ENCODE measurements at regions not wholly inside any gene's neighbourhood (a gene's known extent, or its start where the extent isn't known, plus 50 kb on each side); places are given as distances from the start of the nearest gene placed in this dataset.
"Not testable (repeated sequence)": the region's sequence is repeated elsewhere in the genome, so short reads cannot be mapped to it uniquely, and the experiment has no call there.

DNA sequence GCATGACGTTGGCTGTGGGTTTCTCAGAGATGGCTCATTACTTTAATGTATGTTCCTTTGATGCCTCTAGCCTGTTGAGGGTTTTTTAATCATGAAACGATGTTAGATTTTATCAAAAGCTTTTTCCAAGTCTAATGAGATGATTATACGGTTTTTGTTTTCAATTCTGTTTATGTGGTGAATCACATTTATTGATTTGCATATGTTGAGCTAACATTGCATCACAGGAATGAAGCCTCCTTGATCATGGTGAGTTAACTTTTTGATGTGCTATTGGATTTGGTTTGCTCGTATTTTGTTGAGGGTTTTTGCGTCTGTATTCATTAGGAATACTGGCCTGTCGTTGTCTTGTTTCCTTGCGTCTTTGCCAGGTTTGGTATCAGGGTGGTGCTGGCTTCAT is 52.3 kb upstream of the PTPN12 start:
- no peak for DNase-seq

DNA sequence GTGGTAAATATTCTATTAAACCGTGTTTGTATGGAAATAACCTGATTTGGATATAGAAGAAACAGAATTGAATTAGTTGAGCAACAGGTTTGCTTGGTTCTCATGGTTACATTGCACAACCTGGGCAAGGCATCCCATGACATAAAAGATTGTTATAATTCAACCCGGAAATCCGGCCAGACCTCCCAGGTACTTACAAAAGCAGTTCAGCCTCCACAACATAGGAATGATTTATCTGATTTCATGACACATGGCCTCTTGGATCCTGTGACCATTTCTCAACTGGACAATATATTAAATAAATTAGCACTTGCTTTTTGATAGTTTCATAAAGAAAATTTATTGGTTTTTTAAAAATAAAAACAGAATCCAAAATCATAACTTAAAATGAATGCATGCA is 55.1 kb upstream of the PTPN12 start:
- DNase-seq, result no peak

DNA sequence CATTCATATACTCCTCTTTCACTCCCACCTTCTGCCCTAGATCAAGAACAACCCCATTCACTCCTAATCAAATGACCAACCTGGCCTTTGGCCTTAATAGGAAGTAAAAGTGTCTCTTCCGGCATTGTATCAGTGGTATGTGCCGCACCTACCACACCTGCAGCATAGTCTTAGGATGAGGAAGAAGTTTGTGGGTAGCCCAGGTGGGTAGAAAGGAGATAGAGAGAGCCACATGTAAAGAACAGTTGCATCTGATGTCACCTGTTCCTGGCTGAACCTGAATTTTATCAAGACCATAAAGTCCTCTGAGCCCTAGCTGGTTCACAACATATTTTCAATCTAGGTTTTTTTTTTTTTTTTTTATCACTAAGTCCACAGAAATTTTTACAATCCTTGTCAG is 55.5 kb upstream of the PTPN12 start:
- no peak for DNase-seq

DNA sequence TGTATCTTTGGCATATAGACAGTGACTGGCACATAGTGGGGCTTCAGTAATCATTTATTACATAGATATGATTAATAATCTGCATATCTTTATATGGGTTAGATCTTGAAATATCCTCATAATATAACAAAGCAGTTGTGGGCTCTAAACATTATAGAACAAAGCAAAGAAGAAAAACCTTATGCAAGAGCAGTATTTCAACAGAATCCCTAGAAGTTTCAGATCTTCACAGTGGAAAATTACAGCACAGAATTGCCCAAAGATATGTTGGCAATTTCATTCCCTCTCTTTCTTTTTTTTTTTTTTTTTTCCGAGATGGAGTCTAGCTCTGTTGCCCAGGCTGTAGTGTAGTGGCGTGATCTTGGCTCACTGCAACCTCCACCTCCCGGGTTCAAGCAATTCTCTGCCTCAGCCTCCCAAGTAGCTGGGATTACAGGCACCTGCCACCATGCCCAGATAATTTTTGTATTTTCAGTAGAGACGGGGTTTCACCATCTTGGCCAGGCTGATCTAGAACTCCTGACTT is 56.9 kb upstream of the PTPN12 start:
- DNase-seq, result not testable (repeated sequence)

DNA sequence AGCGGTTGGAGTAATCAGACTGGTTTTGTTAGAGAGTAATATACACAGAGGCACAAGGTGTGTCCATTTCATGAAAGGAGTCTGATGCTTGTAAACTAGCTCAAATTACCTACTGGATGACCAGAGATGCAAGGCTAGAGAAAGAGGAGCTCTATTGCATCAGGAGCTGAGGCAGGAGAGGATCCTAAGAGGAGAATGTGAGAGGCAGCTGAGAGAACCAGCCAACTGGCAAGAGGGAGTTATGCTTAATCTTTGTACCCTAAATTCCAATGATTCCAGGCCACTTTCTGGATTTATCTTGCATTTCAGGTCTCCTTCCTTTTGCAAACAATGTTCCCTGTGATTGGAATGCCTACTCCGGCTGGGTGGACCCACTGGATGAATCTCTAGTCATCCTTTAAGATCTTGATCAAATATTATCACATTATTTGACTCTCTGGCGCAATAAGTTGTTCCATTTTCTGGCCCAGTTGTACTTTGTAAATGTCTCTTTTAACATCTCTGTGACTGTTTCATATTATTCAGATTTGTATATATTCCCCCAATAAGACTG is 57.5 kb upstream of the PTPN12 start:
- no peak for DNase-seq

DNA sequence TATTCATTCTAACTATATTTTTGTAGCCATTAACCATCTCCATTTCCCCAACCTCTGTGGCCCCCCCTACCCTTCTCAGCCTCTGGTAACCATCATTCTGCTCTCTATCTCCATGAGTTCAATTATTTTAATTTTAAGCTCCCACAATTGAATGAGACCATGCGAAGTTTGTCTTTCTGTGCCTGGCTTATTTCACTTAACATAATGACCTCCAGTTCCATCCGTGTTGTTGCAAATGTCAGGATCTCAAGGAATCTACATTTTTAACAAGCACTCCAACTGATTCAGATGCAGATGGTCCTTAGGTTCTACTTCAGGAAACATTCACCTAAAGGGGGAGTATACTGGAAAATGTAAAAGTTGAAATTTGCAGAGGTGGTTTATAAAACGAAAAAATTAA is 60.2 kb upstream of the PTPN12 start:
- DNase-seq, result no peak

DNA sequence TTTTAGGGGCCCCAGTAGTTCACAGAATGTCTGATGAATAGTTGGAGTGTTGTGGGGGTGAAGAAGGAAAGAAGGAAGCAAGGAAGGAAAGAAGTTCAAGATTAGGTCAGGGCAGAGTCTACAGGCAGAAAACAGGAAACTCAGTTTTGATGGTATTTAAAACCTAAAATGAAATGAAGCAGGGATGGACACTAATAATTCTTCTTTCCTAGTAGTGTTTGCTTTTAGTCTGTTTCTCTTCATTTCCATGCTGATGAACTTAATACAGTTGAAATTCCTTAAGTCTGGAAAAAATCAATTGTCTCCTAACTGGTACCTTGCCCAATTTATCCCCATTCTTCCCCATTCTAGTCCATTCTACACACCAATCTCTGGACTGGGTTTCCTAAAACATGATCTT is 59.0 kb upstream of the GSAP start:
- DNase-seq, result no peak

DNA sequence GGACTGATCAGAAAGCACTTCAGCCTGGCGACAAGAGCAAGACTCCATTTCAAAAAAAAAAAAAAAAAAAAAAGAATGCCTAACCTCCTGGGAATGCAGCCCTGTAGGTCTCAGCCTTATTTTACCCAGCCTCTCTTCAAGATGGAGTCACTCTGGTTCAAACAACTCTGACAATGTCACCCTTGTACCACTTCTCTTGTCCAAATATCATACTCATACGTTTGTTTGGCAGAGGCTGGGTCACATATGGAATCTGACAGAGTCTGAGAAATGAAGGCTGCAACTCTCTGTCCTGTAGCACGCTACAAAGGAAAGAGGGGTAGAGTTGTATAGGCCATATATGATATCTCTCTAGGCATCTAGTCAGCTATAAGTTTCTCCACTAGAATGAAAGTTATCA is 58.6 kb upstream of the GSAP start:
- DNase-seq, result no peak

DNA sequence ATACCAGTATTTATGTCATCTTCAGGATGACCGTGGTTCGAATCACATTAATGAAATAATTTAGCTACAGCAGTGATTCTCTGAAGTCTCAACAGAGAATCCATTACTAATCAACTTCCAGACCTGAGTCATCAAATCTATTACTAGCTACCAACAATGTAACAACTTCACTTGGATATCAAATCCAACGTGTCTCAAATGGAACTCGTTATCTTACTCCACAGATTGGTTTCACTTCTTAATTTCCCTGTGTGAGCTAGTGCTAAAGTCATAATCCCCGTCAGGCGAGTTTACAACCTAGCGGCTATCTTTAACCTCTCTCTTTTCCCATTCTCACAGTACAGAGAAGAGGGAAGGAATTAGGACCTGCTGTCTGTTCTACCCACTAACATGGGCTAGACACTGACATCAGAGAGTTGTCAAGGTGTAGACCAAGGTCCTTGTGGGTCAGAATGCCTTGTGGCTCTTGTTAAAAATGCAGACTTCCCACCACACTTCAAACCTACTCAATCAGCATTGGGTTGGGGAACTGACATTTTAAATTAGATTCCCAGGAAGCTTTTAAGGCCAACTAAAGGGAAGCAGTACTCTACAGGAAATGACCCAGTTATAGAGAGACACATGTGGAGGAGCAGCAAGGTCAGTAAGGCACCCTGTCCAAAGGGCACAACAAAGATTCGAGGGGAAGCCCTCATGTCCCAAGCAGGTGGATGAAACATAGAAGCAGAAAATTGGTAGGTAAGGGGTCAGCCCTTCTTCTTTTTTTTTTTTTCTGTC is 57.3 kb upstream of the GSAP start:
- DNase-seq, result no peak

DNA sequence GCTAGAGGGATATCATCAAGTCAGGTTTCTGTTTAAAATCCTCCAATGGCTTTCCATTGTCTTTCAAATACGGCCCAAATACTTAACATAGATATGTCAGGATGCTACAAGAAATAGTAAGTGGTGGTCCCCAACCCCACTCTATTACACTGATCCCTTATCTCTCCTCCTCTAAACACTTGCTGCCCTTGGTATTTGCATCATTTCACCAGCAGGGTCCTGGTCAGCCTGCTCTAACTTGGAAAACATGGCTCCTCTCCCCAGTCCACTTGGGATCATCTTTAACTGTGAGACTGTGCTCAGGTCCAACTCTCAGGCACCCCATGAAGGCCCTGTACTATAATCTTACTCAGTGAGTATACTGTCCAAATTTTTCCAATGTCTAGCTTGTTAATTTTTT is 53.8 kb upstream of the GSAP start:
- no peak for DNase-seq

DNA sequence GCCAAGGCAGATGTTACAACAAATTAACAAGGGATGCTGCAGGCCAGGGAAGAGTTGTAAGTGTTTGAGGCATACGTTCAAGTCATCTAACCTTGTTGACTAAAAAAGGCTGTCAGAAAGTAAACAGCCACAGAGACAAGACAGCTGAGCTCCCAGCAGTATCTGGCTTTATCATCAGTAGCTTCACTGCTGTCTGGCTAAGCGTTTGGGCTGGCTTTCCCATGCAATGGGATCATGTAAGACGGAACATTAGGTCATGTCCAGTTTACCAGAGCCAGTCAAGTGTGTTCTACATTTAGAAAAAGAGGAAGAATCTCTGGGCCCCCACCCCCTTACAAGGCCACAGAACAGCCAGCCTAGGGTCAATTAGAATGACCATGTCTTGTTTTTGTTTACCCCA is 51.3 kb upstream of the GSAP start:
- DNase-seq, result peak in 4 of 58 donors; percentile 3 to 17 (median 4)

DNA sequence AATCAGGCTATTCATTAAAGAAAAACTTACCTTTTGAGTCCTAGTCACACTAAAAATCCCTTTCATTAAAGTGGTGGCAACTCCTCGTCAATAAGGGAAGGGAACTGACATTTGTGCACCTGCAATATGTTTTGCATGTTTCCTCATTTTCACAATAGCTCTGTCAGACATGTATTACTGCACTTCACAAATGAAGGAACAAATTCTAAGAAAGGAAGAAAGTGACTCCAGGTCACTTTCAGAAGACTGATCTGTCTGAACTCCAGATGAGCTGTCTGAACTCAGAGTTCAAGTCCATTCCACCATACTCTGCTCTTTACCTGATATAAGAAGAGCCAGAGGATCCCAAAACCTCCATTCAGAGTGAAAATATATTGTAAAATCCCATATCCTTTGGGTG is 50.3 kb upstream of the GSAP start:
- DNase-seq, result no peak

Data from anterior cingulate cortex (tissue), 58 donors.